ENCODE measurements at regions not wholly inside any gene's neighbourhood (a gene's known extent, or its start where the extent isn't known, plus 50 kb on each side); places are given as distances from the start of the nearest gene placed in this dataset.
"Not testable (repeated sequence)": the region's sequence is repeated elsewhere in the genome, so short reads cannot be mapped to it uniquely, and the experiment has no call there.

- no peak overlapping the region for H3K4me3 ChIP-seq (ENCODE audit: low read depth, low read length)
- no peak for DNase-seq (ENCODE audit: low read depth)
- TF ChIP-seq, protein P1, sequence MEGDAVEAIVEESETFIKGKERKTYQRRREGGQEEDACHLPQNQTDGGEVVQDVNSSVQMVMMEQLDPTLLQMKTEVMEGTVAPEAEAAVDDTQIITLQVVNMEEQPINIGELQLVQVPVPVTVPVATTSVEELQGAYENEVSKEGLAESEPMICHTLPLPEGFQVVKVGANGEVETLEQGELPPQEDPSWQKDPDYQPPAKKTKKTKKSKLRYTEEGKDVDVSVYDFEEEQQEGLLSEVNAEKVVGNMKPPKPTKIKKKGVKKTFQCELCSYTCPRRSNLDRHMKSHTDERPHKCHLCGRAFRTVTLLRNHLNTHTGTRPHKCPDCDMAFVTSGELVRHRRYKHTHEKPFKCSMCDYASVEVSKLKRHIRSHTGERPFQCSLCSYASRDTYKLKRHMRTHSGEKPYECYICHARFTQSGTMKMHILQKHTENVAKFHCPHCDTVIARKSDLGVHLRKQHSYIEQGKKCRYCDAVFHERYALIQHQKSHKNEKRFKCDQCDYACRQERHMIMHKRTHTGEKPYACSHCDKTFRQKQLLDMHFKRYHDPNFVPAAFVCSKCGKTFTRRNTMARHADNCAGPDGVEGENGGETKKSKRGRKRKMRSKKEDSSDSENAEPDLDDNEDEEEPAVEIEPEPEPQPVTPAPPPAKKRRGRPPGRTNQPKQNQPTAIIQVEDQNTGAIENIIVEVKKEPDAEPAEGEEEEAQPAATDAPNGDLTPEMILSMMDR (IDR thresholded peaks at IDR 0.05; ENCODE audit: insufficient read depth, low read length): no peak
Measured at GRCh38 chr5:20958641-20959040, 970.6 kb upstream of the CDH18 start.

GRCh38 chr5:20956134-20956533 lies 968.1 kb upstream of the CDH18 start:
- TF ChIP-seq, protein P1 (IDR thresholded peaks at IDR 0.05; ENCODE audit: insufficient read depth, low read length): no peak
- DNase-seq (ENCODE audit: low read depth): no peak
- no peak overlapping the region for H3K4me3 ChIP-seq (ENCODE audit: low read depth, low read length)

DNA sequence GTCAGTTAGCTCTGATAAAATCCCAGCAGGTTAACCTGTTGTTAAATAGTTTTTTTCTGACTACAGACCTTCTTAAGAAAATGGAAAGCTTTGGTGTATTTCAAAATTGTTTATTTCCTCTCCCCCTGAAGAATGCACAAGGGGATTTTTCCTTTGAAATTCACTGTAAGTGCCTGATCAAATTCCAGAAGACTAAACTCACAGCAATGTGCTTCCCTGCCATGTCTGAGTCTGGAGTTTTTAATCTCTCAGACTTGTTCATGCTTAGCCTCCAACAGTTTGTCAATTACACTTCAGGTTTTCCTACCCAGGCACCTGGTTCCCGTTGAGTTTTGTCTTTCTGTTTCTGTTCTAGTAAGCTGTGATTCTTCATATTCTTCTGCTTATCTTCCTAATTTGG lies 961.6 kb upstream of the CDH18 start:
- TF ChIP-seq, protein P1 (IDR thresholded peaks at IDR 0.05; ENCODE audit: insufficient read depth, low read length): no peak
- H3K4me3 ChIP-seq (ENCODE audit: low read depth, low read length): no peak overlapping the region
- DNase-seq (ENCODE audit: low read depth): no peak

DNA sequence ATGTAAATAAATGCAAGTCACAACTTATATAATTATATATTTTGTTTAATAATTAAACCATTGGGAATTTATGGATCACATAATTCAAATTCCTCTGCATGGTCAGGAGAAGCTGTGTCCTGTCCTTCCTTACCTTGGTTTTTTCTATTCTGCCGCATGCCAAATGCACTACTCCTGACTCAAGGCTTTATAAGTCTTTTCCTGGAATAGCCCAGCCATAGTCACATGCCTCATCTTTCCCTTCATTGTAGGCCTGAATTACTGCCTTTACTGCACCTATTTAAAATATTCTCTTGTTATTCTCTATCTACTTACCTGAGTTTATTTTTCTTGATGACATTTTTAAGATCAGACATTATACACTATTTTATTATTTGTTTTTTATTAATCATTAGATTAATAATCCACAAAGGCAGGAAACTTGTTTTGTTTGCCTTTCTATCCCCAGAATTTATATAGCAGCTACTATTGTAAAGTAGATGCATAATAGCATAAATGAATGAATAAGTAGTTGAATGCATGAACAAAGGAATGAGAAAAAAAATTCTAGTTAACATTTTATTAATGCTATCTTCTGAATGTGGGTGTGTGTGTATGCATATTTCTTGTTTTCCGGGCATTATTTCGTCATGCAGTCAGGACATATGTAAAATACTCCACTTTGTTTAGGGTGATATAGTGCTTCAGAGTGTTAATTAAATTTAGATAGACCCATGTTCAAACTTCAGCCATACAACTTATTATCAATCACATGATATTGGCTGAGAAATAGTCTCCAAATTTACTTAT lies 955.4 kb upstream of the CDH18 start:
- not testable (repeated sequence) for H3K4me3 ChIP-seq (ENCODE audit: low read depth, low read length); DNase-seq (ENCODE audit: low read depth)

DNA sequence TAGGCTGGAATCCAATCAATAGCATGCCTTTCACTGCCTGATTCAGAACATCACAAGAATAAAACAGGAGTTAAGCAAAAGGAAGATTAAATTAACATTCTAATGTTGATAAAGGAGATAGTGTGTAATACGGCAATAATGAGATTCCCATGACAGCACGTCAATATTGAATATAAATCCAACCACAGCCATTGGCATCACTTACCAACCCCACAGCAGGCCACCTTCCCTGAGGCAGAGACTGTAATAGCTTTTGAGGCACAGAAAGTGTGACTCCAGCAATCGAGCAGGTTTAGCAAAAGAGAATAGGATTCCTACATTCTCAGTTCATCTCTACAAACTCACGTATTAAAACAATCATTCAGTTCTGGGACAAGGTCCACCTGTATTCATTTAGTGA lies 954.6 kb upstream of the CDH18 start:
- DNase-seq (ENCODE audit: low read depth); H3K4me3 ChIP-seq (ENCODE audit: low read depth, low read length): not testable (repeated sequence)

GRCh38 chr5:20940786-20941185 lies 952.8 kb upstream of the CDH18 start:
- H3K4me3 ChIP-seq (ENCODE audit: low read depth, low read length); DNase-seq (ENCODE audit: low read depth): not testable (repeated sequence)

GRCh38 chr5:20890936-20891335 lies 902.9 kb upstream of the CDH18 start:
- not testable (repeated sequence) for DNase-seq (ENCODE audit: low read depth); H3K4me3 ChIP-seq (ENCODE audit: low read depth, low read length)

- not testable (repeated sequence) for DNase-seq (ENCODE audit: low read depth); H3K4me3 ChIP-seq (ENCODE audit: low read depth, low read length)
Measured at GRCh38 chr5:20875726-20876125, 887.7 kb upstream of the CDH18 start.

- DNase-seq (ENCODE audit: low read depth); H3K4me3 ChIP-seq (ENCODE audit: low read depth, low read length): not testable (repeated sequence)
Measured at GRCh38 chr5:20865892-20866291, 877.9 kb upstream of the CDH18 start.

DNA sequence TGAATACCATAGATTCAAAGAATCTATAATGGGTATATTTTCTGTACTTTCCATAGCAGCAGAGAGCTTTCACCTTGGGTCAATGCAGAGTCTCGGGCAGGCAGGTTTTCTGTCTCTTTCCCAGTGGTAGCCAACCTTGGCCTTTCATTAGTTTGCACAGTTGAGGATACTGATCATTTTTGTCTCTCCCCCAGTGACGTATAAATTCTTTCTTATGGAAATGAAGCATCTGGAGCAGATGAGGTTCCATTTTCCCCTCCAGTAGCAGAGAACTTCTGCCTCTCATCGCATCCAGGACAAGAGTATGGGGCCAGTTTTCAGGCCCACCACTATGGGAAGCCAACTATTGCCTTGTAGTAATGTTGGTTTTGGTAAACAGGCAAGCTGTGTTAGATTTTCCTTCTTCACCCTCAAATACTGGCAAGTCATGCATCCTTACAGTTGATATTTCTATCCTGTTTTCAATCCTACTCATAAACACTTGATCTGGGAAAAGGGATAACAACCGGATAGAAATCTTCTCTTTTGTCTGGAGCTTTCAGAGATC lies 845.2 kb upstream of the CDH18 start:
- TF ChIP-seq, protein P1 (IDR thresholded peaks at IDR 0.05; ENCODE audit: insufficient read depth, low read length): no peak
- no peak overlapping the region for H3K4me3 ChIP-seq (ENCODE audit: low read depth, low read length)
- no peak for DNase-seq (ENCODE audit: low read depth)
